HG03520 (cell line): ENCODE measurements at regions not wholly inside any gene's neighbourhood (a gene's known extent, or its start where the extent isn't known, plus 50 kb on each side); places are given as distances from the start of the nearest gene placed in this dataset.
"Not testable (repeated sequence)": the region's sequence is repeated elsewhere in the genome, so short reads cannot be mapped to it uniquely, and the experiment has no call there.

Experiments
- ATAC-seq: cut with Tn5 transposase; IDR thresholded peaks from one replicate; pipeline ENCODE4 v1.9.1; 2021; ENCODE audit warnings: mild to moderate bottlenecking, moderate library complexity; ENCODE audit not compliant: unreplicated experiment

DNA sequence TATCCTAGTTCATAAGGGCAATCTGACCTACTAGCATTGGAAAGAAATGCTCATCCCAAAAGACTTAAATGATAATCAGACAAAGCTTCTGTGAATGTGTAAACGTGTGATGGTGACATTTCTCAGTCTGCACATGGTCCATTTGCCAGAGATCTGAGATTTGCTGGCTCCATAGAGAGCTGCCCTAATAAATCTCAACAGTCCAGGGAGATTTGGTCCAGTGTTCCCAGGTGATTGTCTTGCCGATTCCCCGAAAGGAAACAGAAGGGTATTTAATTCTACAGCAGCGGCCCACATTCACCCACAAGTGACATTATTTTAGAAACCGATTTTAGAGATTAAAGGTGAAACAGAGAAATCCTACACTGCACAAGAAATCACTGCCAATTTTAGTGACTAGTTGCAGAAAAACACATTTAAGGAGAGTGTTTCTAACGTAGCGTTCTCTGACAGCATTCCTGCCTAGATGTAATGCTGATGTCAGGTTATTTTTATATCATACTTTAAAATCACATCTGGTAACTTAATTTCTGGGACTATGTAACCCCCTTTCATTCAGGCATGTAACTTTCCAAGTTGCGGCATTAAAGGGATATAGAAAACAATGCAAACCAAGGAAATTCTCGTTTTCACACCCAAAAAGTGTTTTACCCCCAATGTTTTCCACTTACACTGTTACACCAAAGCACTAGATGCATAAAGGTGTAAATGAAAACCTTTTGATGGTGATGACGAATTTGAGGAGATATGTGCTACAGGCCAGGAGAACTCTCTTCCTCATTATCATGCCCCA is 231.9 kb upstream of the FN1 start:
- ATAC-seq, result no peak

DNA sequence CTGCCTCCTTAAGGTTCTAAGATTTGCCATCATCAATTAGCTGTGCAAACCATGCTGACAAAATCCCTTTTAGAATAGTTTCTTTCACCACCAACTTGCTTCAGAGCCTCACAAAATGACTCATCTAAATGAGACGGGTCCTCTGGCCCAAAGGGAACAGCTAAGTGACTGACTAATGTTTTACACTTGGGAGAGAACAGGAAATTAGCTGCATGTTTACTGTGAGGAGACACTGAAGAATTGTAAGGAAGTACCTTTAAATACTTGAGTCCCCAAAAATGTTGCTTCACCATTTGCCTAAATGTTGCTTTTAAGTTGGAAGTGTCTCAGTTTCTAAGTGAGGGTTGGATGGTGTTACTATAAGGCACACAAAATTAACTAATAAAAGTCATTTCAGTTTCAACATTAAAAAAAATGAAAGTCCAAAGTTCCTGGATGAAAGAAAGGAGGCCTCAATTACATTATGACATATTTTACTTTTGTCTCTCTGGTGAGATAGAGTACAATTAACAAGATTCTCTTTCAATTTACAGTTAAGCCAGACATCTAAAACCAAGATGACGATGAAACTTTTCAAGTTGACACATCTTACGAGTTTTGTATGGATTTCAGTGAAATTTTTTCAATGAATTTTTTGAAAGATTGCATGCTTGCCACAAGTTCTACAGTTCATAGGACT is 229.1 kb upstream of the FN1 start:
- ATAC-seq, result peak; percentile 75

DNA sequence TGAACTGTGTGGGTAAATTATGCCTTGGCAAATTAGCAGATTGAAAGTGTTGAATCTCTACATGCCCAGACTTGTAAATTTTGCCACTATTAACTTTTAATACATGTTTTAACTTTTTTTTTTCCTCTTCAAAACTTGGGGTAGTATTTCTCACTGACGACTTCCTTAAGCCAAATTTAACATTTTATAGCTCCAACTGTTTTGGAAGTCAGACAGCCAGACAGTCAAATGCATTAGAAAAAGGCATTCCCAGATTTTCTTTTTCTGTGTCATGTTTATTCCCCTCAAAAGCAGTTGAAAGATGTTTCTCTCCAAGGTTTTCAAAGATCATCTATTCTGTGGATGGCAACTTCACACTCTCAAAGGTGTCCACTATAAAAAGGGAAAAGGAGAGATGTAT is 226.8 kb upstream of the FN1 start:
- no peak for ATAC-seq

DNA sequence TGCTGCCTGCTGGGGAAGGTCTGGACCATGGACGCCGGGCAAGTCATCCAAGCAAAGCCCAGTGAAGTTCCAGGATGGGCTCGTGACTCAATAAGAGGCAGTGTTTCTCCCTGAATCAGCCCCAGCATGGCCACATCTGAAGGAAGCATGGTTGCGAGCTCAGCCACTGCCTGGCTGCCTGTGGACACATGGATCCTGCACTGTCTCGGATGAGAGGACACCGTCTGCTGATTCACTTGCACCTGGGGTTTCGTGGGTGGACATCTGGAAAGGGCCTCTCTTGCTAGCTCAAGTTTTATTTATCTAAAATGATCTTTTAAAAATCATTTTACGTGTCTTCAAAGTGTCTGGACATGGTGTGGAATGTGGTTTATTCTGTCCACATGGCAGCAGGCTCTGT is 224.8 kb upstream of the FN1 start:
- ATAC-seq, result no peak

DNA sequence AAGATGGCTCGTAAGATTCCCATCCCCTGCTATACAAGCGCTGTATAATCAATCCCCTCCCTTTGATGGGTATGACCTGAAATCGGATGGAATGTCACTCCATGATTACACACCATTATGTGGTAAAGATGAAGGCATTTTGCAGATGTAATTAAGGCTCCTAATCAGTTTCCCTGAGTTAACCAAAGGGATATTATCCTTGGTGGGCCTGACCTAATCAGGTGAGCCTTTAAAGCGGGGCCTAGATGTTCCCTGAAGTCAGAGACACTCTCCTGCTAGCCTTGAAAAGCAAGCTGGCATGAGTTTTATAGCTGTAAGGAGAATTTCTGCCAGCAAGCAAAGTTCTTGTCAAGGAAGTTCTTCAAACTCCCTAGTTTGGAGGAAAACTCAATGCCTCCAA is 223.8 kb upstream of the FN1 start:
- ATAC-seq, result no peak

DNA sequence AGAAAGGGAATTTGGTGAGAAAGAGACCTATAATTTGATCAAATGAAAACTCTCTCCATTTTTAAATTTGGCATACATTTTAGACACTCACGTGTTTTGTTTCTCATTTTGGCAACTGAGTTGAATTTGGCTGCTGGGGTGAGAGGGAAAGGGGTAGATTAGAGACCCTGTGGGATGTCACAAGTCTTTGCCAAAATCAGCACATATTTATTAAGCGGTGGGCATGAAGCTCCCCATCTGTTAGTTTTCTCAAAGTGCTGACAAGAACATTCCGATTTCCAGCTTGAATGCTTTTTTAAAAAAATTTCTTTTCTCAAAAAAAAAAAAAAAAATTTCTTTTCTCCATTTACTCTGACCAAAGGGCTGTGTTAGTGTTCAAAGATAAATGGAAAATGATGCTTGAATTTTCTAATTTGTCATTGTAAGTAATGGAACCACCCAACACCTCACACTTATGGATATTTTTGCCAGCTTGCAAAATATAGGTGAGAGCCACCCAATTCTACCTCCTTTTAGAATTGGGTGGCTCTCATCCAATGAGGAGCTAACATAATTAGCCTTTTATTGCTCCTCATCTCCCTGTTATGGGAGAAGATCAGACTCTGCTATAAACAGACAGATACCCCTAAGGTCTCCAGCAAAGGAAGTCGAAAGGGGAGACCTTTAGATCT is 222.9 kb upstream of the FN1 start:
- no peak for ATAC-seq

DNA sequence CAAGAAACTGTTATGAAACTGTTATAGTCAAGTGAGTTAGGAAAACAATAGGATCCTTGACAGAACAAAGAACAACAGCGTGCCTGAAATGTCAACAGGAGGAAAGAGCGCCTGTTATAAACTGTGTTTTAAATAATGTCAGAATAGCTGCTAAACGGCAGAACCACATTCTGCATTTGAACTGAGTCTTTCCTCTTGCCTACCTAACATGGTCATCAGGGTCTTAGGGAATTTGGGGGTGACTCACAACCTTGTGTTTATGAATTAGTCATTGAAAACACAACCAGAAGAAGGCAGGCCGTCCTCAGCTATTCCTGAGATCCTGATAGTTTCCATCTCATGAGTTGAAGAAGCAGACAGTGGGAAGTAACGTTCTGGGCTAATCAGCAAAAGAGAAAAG is 222.0 kb upstream of the FN1 start:
- ATAC-seq, result no peak

DNA sequence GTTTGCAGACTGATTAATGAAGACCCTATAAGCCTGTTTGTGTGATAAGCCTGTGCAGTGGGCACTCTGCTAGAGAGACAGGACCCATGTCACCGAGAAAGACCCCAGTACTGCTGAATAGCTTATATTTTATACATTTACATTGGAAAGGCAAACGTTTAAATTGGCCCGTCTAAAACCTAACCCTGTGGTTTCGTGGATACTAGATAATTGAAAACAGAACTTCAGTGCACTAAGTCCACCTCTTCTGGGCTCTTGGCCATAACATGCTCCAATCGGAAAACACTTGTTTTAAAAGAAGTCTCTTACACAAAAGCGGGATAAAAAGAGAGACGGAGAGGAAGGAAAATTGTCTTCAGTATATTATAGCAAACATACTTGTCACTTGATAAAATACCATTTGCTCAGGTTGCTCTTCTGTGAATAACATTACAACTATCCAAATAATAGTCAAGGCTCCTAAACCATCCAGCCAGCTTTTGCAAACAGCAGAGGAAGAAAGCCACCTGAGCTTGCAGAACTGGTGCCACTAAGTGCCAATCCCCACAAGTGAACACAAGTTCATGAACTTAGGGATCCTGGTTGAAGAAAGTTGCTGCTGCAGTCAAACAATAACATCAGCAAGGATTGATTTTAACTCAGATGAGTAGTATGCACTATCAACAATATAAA is 218.4 kb upstream of the FN1 start:
- no peak for ATAC-seq

DNA sequence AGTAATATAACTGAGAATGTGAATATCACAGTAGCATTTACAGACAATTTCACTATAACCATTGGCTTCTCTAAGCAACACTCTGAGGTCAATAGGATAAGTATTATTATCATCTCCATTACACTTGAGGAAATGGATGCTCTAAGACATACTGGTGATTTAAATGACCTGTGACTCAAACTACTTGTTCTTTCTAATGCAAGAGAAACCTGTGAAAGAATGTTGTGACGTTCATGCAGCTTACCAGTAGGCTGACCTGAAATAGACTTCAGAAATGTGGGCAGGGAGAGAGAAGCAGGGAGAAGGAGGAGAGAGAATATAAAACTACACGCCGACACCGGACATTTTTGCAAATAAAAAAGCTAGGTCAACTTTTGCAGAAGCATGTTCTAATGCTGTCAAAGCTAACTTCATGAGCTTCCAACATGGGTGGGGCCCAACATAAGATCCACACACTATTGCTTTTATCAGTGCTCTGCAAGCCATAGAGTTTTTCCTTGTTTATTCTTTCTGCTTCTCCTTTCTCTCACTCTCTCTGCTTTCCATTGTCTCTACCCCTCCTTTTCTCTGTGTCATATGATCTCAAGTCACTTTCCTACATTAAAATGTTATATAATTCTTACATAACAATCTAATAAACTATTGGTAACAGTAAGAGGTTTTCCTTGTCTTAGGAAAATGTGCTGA is 217.6 kb upstream of the FN1 start:
- no peak for ATAC-seq

DNA sequence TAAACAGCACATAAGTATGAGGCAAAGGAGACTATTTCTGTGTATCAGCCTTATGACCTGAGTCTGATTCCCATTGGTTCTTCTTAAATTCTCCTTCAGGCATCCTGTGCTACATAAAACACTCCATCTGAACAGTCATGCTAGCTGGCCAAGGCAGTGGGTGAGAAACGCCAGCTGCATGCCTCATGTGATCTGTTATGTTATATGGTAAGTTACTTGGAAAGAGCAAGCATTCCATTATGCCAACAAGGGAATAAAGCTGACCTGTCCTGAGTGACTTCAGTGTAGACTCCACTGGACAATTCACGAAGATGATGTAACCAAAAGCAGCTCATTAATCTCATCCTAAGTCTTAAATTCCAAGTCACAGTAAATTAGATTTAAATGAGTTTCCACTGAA is 216.5 kb upstream of the FN1 start:
- no peak for ATAC-seq

DNA sequence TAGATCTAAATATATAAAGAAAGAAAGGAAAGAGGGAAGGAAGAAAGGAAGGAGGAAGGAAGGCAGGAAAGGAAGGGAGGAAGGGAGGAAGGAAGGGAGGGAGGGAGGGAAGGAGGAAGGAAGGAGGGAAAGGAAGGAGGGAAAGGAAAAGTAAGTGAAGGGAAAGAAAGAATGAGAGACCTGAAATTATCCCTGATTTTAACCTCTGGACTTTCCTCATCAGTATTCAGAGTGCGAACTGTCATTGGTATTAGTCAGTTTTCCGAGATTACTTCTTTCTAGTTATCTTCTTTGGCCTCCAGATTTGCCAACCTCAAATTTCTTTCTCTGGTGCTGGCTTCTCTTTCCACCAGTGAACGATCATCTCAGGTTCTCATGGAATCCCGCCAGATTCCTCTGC is 215.5 kb upstream of the FN1 start:
- ATAC-seq, result no peak

DNA sequence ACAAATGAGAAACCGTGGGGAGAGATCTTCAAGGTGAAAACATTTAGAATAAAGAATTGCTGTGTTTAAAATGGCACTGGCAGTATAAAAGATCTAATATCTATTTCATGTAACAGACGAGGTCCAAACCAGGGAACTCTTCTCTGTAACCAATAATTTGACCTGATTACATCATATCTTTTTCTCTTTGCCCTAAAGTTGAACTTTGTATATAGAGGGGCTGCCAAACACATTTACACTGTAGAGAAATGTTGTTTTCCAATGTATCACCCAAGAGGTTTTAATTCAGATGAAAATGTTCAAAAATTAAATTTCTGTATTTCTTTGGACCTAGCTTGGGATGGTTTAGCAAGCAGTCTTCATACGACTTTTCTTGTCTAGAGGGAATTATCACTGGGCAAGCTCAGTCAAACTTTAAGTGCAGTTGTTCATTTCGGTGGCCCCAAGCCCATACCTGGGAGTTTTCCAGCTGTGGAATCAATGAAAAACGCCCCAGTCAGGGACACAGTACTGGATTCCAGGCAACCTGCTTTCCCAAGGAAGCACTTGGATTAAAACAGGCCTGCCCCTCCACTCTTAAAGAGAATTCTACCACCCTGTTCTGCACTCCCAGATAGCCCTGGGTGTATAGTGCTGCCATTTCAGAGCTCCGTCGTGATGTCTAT is 208.5 kb upstream of the FN1 start:
- no peak for ATAC-seq

DNA sequence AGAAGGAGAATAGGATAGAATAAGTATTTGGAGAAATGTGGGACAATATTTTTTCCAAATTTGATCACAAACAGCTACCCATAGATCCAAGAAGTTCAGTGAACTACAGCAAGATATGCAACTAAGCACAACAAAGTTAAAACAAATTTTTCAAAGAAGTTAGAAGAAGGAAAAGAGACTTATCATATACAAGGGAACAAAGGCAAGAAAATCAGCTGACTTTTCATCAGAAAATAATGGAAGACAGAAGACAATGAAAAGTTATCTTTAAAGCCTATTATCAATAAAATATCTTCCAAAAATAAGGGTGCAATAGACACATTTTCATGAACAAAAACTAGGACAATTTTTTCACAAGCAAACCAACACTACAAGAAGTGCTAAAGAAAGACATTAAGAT is 202.8 kb upstream of the FN1 start:
- no peak for ATAC-seq

DNA sequence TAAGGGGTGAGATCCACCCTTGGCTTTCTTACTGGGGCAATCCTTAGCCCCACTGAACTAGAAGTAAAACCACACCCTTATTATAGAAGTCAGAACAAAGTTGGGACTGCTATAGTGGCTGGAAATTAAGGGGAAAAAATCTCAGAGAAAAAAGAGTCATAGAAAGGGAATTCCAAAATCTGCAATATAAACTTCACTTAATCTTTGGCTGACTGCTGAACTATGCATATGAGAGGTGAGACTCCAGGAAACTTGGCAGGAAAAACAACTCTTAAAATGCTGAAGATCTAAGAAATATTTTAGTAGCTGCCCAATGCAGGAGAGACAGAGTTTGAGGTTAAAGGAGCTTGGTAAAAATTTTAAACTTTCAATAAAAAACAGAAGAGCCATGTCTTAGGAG is 201.8 kb upstream of the FN1 start:
- no peak for ATAC-seq

DNA sequence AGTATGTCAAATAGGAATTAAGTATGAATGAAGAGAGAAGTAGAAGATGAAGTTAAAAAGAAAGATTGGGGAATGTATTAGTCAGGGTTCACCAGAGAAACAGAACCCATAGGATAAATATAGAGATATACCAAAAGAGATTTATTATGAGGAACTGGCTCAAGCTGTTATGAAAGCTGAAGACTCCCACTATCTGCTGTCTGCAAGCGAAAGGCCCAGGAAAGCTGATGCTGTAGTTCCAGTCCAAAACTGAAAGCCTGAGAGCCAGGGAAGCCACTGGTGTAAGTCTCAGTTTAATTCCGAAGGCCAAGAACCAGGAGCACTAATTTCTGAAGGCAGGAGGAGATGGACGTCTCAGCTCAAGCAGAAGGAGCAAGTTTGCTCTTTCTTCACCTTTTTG is 200.9 kb upstream of the FN1 start:
- no peak for ATAC-seq

DNA sequence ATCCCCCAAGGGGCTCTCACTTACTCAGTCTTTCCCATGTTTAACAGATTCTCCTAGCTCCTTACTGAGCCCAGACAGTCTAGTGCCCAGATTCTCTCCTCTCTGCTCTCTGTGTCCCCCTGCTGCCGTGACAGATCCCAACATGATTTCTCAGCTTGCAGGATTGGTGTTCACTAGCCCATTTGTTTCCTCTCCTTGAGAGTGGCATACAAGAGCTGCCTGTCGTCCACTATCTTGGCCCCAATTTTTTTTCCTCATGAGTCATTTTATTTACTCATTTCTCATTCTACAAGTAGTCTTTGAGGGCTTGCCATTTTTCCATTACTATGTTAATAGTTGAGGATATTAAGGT is 199.9 kb upstream of the FN1 start:
- no peak for ATAC-seq

DNA sequence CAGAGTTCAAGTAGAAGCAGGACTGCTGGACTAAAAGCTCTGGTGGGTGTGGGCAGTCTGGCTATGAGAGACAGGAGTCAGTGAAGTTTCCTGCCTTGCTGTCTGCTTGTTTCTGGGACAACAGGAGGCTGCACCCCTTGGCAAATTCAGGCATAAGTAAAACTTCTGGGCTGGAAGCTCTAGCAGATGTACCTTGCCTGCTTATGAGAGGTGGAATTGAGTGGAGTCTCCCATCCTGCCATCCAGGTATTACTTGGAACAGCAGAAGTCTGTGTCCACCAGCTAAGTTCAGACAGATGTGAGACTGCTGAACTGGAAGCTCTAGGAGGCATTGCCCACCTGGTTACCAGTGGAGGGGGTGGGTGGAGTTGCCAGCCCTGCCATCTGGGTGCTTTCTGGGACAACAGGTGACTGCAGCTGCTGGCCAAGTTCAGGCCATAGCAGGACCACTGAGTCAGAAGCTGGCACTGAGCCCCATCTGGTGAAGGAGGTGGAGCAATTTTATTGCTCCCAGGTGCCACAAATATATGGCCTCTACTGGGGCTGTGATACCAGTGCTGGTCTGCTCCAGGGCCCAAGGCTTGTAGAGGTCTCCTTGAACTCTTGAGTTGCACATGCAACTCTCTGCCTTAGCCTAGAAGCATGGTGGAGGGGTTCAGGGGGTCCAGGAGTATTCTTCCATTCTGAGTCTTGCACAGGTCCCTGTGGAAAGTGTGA is 199.4 kb upstream of the FN1 start:
- no peak for ATAC-seq

DNA sequence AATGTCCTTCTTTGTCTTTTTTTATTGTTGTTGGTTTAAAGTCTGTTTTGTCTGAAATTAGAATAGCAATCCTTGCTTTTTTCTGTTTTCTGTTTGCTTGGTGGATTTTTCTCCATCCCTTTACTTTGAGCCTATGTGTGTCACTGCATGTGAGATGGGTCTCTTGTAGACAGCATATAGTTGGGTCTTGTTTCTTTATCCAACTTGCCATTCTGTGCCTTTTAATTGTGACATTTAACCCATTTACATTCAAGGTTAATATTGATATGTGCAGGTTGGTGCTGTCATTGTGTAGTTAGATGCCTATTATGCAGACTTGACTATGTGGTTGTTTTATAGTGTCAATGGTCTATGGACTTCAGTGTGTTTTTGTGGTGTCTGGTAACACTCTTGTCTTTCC is 197.5 kb upstream of the FN1 start:
- no peak for ATAC-seq

DNA sequence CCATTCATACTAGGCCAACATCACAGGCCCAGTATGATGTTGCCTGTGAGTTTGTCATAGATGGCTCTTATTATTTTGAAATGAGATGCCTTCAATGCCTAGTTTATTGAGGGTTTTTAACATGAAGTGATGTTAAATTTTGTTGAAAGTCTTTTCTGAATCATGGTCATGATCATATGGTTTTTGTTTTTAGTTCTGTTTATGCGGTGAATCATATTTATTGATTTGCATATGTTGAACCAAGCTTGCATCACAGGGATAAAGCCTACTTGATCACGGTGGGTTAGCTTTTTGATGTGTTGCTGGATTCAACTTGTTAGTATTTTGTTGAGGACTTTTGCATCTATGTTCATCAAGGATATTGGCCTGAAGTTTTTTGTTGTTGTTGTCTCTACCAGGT is 195.8 kb upstream of the FN1 start:
- no peak for ATAC-seq

DNA sequence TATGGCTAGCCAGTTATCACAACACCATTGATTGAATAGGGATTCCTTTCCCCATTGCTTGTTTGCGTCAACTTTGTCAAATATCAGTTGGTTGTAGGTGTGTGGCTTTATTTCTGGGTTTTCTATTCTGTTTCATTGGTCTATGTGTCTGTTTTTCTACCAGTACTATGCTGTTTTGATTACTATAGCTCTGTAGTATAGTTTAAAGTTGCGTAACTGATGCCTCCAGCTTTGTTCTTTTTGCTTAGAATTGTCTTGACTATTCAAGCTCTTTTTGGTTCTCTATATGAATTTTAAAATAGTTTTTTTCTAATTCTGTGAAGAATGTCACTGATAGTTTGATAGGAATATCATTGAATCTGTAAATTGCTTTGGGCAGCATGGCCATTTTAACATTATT is 194.9 kb upstream of the FN1 start:
- ATAC-seq, result not testable (repeated sequence)
